Liver (tissue), 3 donors: ENCODE measurements at regions not wholly inside any gene's neighbourhood (a gene's known extent, or its start where the extent isn't known, plus 50 kb on each side); places are given as distances from the start of the nearest gene placed in this dataset.

ENCODE experiments used
- CTCF ChIP-seq: fragments of 150-350 bp; IDR thresholded peaks from 2 replicates; pipeline ENCODE4 v1.5.1; 2017; ENCODE audit warnings: improper control_type of control experiment, low read depth, low read length; ENCODE audit not compliant: missing input control
- EGR1 ChIP-seq, 2 donors: IDR thresholded peaks; 2 replicates each; pipeline ENCODE4 v1.6.1; 2016 to 2018; ENCODE audit warnings: antibody characterized with exemption in 2 of 2, low read depth in 2 of 2
- NR2F2 ChIP-seq: IDR thresholded peaks from 2 replicates; pipeline ENCODE4 v1.6.1; 2016; ENCODE audit warnings: antibody characterized with exemption
- YY1 ChIP-seq: IDR thresholded peaks from 2 replicates; pipeline ENCODE4 v1.6.1; 2016; ENCODE audit warnings: antibody characterized with exemption, mild to moderate bottlenecking
- TF ChIP-seq, protein P1 (sequence below): IDR thresholded peaks from 2 replicates; pipeline ENCODE4 v1.6.1; 2016; ENCODE audit warnings: antibody characterized with exemption, mild to moderate bottlenecking
- donor health status: healthy.
- donor health status: healthy.

DNA sequence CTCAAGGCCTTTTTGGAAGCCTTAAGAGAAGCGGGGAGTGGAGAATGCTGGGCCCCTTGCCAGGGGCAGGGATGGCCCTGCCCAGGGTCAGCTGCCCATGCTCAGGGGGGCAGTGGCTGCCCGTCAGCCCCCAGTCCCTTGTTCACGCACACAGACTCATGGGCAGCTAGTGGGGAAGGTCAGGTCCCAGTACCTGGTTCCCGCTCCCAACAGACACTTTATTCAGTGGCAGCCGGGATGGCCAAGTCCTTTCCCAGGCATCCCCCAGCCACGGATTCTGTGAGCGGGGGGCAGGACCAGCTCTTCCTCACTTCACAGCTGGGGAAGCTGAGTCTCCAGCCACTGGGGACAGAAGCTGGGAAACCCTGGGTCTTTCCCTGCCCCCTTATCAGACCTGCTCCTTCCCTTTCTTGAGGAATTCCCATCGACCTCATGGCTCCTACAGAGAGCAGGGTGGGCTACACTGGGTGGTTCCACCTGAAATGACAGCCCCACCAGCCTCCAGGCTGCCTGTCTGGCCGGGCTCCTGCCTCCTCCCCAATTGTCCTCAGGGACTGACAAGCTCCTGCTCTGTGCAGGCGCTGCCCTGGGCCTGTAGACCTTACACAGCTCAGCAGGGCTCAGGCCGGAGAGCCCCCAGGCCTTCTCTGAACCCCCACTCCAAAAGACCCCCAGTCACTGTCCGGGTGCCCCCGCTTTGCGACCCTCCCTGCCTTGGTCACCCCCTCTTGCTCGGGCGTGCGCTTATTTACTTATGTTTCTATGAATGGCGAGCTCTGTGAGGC, 61.0 kb upstream of the FGF3 start:
- TF ChIP-seq, protein P1, sequence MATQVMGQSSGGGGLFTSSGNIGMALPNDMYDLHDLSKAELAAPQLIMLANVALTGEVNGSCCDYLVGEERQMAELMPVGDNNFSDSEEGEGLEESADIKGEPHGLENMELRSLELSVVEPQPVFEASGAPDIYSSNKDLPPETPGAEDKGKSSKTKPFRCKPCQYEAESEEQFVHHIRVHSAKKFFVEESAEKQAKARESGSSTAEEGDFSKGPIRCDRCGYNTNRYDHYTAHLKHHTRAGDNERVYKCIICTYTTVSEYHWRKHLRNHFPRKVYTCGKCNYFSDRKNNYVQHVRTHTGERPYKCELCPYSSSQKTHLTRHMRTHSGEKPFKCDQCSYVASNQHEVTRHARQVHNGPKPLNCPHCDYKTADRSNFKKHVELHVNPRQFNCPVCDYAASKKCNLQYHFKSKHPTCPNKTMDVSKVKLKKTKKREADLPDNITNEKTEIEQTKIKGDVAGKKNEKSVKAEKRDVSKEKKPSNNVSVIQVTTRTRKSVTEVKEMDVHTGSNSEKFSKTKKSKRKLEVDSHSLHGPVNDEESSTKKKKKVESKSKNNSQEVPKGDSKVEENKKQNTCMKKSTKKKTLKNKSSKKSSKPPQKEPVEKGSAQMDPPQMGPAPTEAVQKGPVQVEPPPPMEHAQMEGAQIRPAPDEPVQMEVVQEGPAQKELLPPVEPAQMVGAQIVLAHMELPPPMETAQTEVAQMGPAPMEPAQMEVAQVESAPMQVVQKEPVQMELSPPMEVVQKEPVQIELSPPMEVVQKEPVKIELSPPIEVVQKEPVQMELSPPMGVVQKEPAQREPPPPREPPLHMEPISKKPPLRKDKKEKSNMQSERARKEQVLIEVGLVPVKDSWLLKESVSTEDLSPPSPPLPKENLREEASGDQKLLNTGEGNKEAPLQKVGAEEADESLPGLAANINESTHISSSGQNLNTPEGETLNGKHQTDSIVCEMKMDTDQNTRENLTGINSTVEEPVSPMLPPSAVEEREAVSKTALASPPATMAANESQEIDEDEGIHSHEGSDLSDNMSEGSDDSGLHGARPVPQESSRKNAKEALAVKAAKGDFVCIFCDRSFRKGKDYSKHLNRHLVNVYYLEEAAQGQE, result no peak
- TF ChIP-seq NR2F2, result no peak
- TF ChIP-seq EGR1 (IDR thresholded peaks at IDR 0.05; ENCODE audit: low read depth in 2 of 2), result no peak
- TF ChIP-seq CTCF, result no peak
- TF ChIP-seq YY1, result no peak
